Neural crest cell (in vitro differentiated cells): ENCODE measurements at regions not wholly inside any gene's neighbourhood (a gene's known extent, or its start where the extent isn't known, plus 50 kb on each side); places are given as distances from the start of the nearest gene placed in this dataset.

Experiments used
- DNase-seq: peaks from one replicate; pipeline ENCODE4 v3.0.0; 2021; ENCODE audit warnings: low read depth, mixed read lengths, low spot score
- H3K27ac Mint-ChIP-seq: one replicate; pipeline ENCODE4 v1.8.0; 2021; ENCODE audit warnings: mild to moderate bottlenecking, mixed read lengths; ENCODE audit not compliant: unreplicated experiment
- H3K27me3 Mint-ChIP-seq: 2 replicates; pipeline ENCODE4 v1.8.0; 2021; ENCODE audit warnings: low read depth, mild to moderate bottlenecking, mixed read lengths
- H3K36me3 Mint-ChIP-seq: 2 replicates; pipeline ENCODE4 v1.8.0; 2021; ENCODE audit warnings: low read depth, mild to moderate bottlenecking, mixed read lengths
- H3K4me1 Mint-ChIP-seq: 2 replicates; pipeline ENCODE4 v1.8.0; 2021; ENCODE audit warnings: mixed read lengths
- H3K4me3 Mint-ChIP-seq: one replicate; pipeline ENCODE4 v1.8.0; 2021; ENCODE audit warnings: mild to moderate bottlenecking, mixed read lengths
- H3K9me3 Mint-ChIP-seq: 2 replicates; pipeline ENCODE4 v1.8.0; 2021; ENCODE audit warnings: mixed read lengths
- TF ChIP-seq, protein P1 (sequence below): fragments of 200-600 bp; sonication (generic); conservative IDR thresholded peaks from 2 replicates; pipeline ENCODE4 v1.5.0; 2021; ENCODE audit warnings: antibody characterized with exemption, mild to moderate bottlenecking

DNA sequence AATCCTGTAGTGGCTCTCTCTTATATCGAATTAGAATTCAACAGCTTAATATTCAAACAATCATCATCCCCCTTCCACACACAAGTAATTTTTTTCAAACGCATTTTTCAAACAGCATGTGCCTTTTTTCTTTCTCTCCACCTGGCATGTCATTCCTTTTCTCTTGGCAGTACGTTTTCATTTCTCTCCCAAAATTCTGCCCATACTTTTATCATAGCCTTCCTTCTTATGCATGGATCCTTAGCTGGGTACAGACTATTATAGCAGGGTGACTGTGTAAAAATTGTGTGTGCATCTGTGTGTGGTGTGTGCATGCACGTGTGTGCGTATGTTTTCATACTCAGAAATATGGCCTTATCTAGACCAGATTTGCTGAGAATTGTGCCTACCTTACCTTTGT, 184.3 kb downstream of the ZC3H11B start:
- DNase-seq: no peak
- Mint-ChIP-seq H3K27me3 (no peaks in the 10 kb centered on the region), H3K36me3 (no peaks in the 10 kb centered on the region), H3K4me3 (no peak overlapping the region), H3K27ac (no peak overlapping the region), H3K9me3 (no peaks in the 10 kb centered on the region), H3K4me1 (no peaks in the 10 kb centered on the region)
- TF ChIP-seq, protein P1, sequence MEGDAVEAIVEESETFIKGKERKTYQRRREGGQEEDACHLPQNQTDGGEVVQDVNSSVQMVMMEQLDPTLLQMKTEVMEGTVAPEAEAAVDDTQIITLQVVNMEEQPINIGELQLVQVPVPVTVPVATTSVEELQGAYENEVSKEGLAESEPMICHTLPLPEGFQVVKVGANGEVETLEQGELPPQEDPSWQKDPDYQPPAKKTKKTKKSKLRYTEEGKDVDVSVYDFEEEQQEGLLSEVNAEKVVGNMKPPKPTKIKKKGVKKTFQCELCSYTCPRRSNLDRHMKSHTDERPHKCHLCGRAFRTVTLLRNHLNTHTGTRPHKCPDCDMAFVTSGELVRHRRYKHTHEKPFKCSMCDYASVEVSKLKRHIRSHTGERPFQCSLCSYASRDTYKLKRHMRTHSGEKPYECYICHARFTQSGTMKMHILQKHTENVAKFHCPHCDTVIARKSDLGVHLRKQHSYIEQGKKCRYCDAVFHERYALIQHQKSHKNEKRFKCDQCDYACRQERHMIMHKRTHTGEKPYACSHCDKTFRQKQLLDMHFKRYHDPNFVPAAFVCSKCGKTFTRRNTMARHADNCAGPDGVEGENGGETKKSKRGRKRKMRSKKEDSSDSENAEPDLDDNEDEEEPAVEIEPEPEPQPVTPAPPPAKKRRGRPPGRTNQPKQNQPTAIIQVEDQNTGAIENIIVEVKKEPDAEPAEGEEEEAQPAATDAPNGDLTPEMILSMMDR: no peak

DNA sequence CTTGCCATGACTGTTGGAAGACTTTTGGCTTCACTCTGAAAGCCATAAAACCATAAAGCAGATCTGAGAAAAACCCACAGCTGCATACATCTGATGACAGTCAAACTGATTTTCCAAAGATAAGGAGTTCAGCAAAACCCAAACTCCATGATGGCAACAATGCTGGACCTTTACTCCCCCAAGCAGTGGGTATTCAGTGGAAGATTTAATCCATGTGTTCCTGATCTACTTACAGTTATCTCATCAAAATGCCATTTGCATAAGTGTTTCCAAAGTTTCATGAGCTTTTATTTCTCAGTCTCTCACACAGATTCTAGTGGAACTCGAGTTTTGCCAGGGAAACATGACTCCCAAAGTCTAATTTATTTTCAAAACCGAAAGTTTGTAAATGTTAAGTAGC, 184.9 kb downstream of the ZC3H11B start:
- no peak for DNase-seq
- no peak overlapping the region for H3K27ac Mint-ChIP-seq
- no peaks in the 10 kb centered on the region for H3K9me3 Mint-ChIP-seq
- H3K36me3 Mint-ChIP-seq: no peaks in the 10 kb centered on the region
- no peaks in the 10 kb centered on the region for H3K4me1 Mint-ChIP-seq
- no peak overlapping the region for H3K4me3 Mint-ChIP-seq
- TF ChIP-seq, protein P1: no peak
- no peaks in the 10 kb centered on the region for H3K27me3 Mint-ChIP-seq

DNA sequence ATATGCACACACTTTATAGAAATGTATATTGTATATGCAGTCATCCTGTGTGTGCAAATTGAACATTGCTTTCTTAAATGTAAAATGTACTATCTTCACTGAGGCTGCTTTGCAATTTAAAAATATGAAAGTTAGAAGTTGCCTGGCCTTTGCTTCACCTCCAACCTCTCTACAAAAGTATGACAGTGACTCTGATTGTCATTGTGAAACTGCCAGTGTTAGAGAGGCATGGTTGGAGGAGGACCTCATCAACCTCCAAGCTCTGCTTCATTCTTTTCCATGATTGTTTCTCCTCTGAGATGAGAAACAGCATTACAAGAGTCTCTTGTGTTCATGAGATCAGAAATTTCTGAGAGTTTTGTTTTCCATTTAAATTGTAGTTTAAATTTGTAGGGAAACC, 185.5 kb downstream of the ZC3H11B start:
- TF ChIP-seq, protein P1: no peak
- H3K36me3 Mint-ChIP-seq: no peaks in the 10 kb centered on the region
- H3K27ac Mint-ChIP-seq: no peak overlapping the region
- H3K4me1 Mint-ChIP-seq: no peaks in the 10 kb centered on the region
- no peak overlapping the region for H3K4me3 Mint-ChIP-seq
- H3K27me3 Mint-ChIP-seq: no peaks in the 10 kb centered on the region
- no peaks in the 10 kb centered on the region for H3K9me3 Mint-ChIP-seq
- DNase-seq: no peak

DNA sequence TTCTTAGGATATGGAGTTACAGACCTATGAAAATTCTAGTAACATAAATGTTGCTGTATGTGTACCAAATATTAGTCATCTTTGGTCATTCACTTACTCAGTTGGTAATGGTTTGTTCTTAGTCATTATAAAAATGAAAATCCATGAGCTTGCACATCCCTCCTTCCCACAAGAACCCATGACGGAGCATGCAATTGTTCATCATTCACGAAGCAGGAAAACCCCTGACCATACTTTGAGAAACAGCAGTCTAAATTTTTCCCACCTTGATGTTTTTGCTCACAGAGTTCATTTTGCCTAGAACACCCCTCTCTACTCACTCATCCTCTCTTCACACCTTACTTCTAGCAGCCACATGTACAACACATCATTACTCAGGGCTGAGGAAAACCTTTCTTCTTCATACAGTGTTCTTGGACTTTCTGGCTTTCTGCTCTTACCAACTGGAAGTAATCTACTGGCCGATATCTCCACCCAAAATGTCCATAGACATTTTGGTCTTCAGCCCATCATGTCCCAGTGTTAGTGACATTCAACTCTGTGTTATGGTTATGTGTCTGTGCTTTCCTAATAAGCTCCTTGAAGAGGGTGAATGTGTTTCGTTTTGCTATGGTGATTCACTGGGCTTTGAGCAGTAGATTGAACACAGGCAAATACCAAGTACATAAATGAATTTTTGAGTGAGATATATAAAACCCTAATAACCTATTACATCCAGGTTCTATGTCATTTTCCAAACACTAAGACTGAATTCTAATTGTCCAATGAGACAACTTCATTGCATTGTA, 189.9 kb downstream of the ZC3H11B start:
- H3K9me3 Mint-ChIP-seq: no peaks in the 10 kb centered on the region
- no peaks in the 10 kb centered on the region for H3K36me3 Mint-ChIP-seq
- no peak overlapping the region for H3K4me3 Mint-ChIP-seq
- H3K27me3 Mint-ChIP-seq: no peaks in the 10 kb centered on the region
- no peaks in the 10 kb centered on the region for H3K4me1 Mint-ChIP-seq
- no peak for DNase-seq
- TF ChIP-seq, protein P1: no peak
- H3K27ac Mint-ChIP-seq: no peak overlapping the region

DNA sequence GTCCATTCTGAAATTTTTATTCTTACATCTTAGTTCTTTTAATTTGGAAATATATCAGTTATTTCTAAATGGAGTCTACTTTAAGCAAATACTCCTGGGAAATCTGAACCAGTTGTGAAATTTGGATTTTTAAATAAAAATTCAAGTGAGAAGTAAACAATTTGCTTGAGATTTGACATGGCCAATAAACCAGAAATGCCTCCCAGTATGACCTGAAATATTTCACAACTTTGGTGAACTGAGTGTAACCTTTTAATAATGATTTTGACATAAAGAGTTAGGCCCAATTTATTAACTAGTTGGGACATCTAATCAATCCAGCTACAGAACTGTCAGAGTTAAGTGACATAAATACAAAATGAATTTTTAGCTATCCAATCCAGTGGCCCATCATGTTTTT, 192.0 kb downstream of the ZC3H11B start:
- no peak overlapping the region for H3K27ac Mint-ChIP-seq
- H3K9me3 Mint-ChIP-seq: no peaks in the 10 kb centered on the region
- H3K36me3 Mint-ChIP-seq: no peaks in the 10 kb centered on the region
- no peak for DNase-seq
- H3K27me3 Mint-ChIP-seq: no peaks in the 10 kb centered on the region
- TF ChIP-seq, protein P1: no peak
- no peak overlapping the region for H3K4me3 Mint-ChIP-seq
- no peaks in the 10 kb centered on the region for H3K4me1 Mint-ChIP-seq
